Endothelial cell of umbilical vein (primary cell): ENCODE measurements at regions not wholly inside any gene's neighbourhood (a gene's known extent, or its start where the extent isn't known, plus 50 kb on each side); places are given as distances from the start of the nearest gene placed in this dataset.

ENCODE experiments used
- BruUV-seq: library from RNA; stranded (reverse); fragments of 400-500 nt; replicated peaks from 2 replicates; lab custom pipeline; 2021; lab: Mats Ljungman, UMichigan
- CTCF ChIA-PET: fragments of 300-600, 350-600 bp; sonication (Branson Sonifier 250); formaldehyde crosslinking; loops from one replicate; lab custom pipeline; 2021; ENCODE audit warnings: antibody characterized with exemption, inconsistent platforms; lab: Charles Lee
- POLR2A ChIA-PET: fragments of 300-600, 350-600 bp; sonication (Branson Sonifier 250); formaldehyde crosslinking; loops from one replicate; lab custom pipeline; 2021; ENCODE audit warnings: antibody characterized with exemption, inconsistent platforms; lab: Charles Lee
- DNase-seq: peaks from one replicate; pipeline ENCODE4 v3.0.0-alpha.2; 2011; ENCODE audit warnings: low read depth, low spot score
- FAIRE-seq: peaks from 2 replicates; lab custom pipeline; 2011; peaks lifted over from hg19 to GRCh38; lab: Jason Lieb, UNC
- H2AFZ ChIP-seq: 2 replicates; pipeline ENCODE4 v1.6.0; 2012; ENCODE audit warnings: low read depth, low read length, control low read depth, inconsistent platforms
- H3K27ac ChIP-seq: 2 replicates; pipeline ENCODE4 v1.5.1; 2011; ENCODE audit warnings: low read depth, mild to moderate bottlenecking, control low read depth, low read length, moderate library complexity; ENCODE audit not compliant: insufficient read depth
- H3K27me3 ChIP-seq, 2 experiments: 2 replicates each; pipeline versions ENCODE4 v1.6.0 to v1.6.1; 2011; ENCODE audit warnings: low read length in 2 of 2, mixed read lengths in 1 of 2; ENCODE audit not compliant: control insufficient read depth in 2 of 2, insufficient read depth in 2 of 2
- H3K36me3 ChIP-seq, 2 experiments: 2 replicates in 1 of 2; 3 replicates in 1 of 2; pipeline ENCODE4 v1.5.1; 2011; ENCODE audit warnings: low read length in 2 of 2, mild to moderate bottlenecking in 1 of 2, moderate library complexity in 1 of 2; ENCODE audit not compliant: control insufficient read depth in 2 of 2, insufficient read depth in 2 of 2; ENCODE audit errors: extremely low read depth in 1 of 2
- H3K4me1 ChIP-seq: 3 replicates; pipeline ENCODE4 v1.5.1; 2011; ENCODE audit warnings: mild to moderate bottlenecking, low read length; ENCODE audit not compliant: control insufficient read depth, insufficient read depth; ENCODE audit errors: extremely low read depth
- H3K4me2 ChIP-seq: 2 replicates; pipeline ENCODE4 v1.6.1; 2011; ENCODE audit warnings: low read length, control low read depth, mixed read lengths; ENCODE audit not compliant: insufficient read depth
- H3K4me3 ChIP-seq, 3 experiments: fragments of 200-600 bp in 1 of 3; sonication (generic), shearing (Covaris generic) in 1 of 3; replicated peaks in 1 of 3; 2 replicates each; pipeline ENCODE4 v1.5.1; 2011 to 2016; ENCODE audit warnings: control low read depth in 3 of 3, low read length in 3 of 3, mild to moderate bottlenecking in 2 of 3, inconsistent platforms in 1 of 3, low read depth in 1 of 3, moderate library complexity in 1 of 3; ENCODE audit not compliant: insufficient read depth in 1 of 3
- H3K79me2 ChIP-seq: 2 replicates; pipeline ENCODE4 v1.6.0; 2012; ENCODE audit warnings: low read length, inconsistent platforms; ENCODE audit not compliant: control insufficient read depth, insufficient read depth
- H3K9ac ChIP-seq: replicated peaks from 2 replicates; pipeline ENCODE3; 2011; ENCODE audit warnings: low read length, control low read depth; ENCODE audit not compliant: insufficient read depth; ENCODE audit errors: extremely low read depth
- H3K9me1 ChIP-seq: replicated peaks from 3 replicates; pipeline ENCODE4 v1.6.0; 2011; ENCODE audit warnings: mild to moderate bottlenecking, low read length; ENCODE audit not compliant: control insufficient read depth, insufficient read depth; ENCODE audit errors: extremely low read depth
- H3K9me3 ChIP-seq: replicated peaks from 2 replicates; pipeline ENCODE4 v1.5.1; 2012; ENCODE audit warnings: low read length, inconsistent platforms; ENCODE audit not compliant: control insufficient read depth, insufficient read depth
- H4K20me1 ChIP-seq: replicated peaks from 2 replicates; pipeline ENCODE3; 2011; ENCODE audit warnings: mild to moderate bottlenecking, low read length; ENCODE audit not compliant: control insufficient read depth, insufficient read depth; ENCODE audit errors: extremely low read depth
- CTCF ChIP-seq, 2 donors: IDR thresholded peaks; 1 replicate in 1 of 2; 2 replicates in 1 of 2; pipeline ENCODE4 v1.5.1; 2011; ENCODE audit warnings: low read length in 2 of 2, mild to moderate bottlenecking in 2 of 2, moderate library complexity in 2 of 2, control low read depth in 1 of 2, inconsistent platforms in 1 of 2, low read depth in 1 of 2; ENCODE audit not compliant: insufficient read depth in 1 of 2; ENCODE audit errors: extremely low read depth in 1 of 2
- EZH2 ChIP-seq: IDR thresholded peaks from 2 replicates; pipeline ENCODE4 v1.6.1; 2012; ENCODE audit warnings: borderline replicate concordance, low read depth, mild to moderate bottlenecking, moderate library complexity, low read length, inconsistent platforms; ENCODE audit not compliant: severe bottlenecking
- FOS ChIP-seq: IDR thresholded peaks from 2 replicates; pipeline ENCODE4 v1.6.1; 2011; ENCODE audit warnings: mild to moderate bottlenecking, low read length, moderate library complexity, borderline replicate concordance; ENCODE audit not compliant: insufficient read depth
- GATA2 ChIP-seq: IDR thresholded peaks from 2 replicates; pipeline ENCODE4 v1.7.0; 2011; ENCODE audit warnings: low read depth, mild to moderate bottlenecking, moderate library complexity, mixed read lengths, low read length; ENCODE audit not compliant: insufficient read length, insufficient read depth
- MAX ChIP-seq: IDR thresholded peaks from 2 replicates; pipeline ENCODE4 v1.6.1; 2011; ENCODE audit not compliant: insufficient read depth, insufficient read length
- POLR2A ChIP-seq: IDR thresholded peaks from 2 replicates; pipeline ENCODE4 v1.6.1; 2012; ENCODE audit warnings: low read depth, mild to moderate bottlenecking, control low read depth, low read length
- POLR2AphosphoS5 ChIP-seq: IDR thresholded peaks from 2 replicates; pipeline ENCODE4 v1.6.1; 2012; ENCODE audit warnings: low read depth, mild to moderate bottlenecking, control low read depth, low read length, moderate library complexity; ENCODE audit not compliant: insufficient read depth
- dilution Hi-C: fragments of 300-500 bp; cut with MboI; formaldehyde crosslinking; loops from one replicate; pipeline ENCODE4 v1.15.0; 2019; ENCODE audit warnings: low sequenced_read_pairs; ENCODE audit not compliant: extremely low pct_ligation_motif_present
- intact Hi-C: fragments of 100-400 bp; cut with micrococcal nuclease; formaldehyde crosslinking; loops from one replicate; pipeline ENCODE4 v1.10.0; 2022

DNA sequence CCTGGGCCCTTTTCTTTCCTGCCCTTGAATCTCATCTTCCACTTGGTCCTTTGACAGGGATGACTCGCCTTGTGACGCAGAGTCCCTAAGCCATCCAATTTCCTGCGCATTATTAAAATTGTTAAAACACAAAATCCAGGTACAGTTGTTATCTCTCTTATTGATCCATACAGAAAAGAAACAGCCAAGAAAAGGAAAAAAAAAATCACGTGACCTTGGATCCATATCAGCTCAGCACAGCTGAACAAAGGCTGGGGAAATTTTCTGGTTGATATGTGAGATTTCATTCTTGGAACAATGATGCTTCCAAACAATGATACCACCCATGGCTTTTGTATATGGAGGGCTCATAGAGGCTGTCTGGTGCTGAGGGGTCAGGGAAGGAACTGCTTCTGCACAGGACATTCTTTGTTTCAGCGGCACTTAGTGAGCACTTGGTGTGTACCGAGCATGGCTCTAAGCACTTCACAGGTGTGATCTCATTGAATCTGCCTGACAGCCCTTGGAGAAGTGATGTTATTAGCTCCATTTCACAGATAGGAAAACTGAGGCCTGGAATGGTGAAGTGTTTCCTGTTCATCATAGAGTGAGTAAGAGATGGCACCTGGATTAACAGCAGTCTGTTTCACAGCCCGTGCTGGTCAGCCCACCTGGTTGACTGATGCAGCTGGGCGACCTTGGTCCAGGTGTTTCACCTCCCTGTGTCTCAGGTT, 155.0 kb upstream of the SULF2 start:
- Histone ChIP-seq H2AFZ (no peak overlapping the region), H3K4me1 (no peaks in the 10 kb centered on the region), H3K9me1 (no peaks in the 10 kb centered on the region), H3K27me3 (peaks cover 0 to 7% of the 10 kb centered on the region in 2 experiments), H3K4me3 (no peak overlapping the region), H3K4me2 (no peak overlapping the region), H3K36me3 (no peaks in the 10 kb centered on the region), H3K9ac (no peak overlapping the region), H3K79me2 (no peaks in the 10 kb centered on the region), H3K27ac (no peak overlapping the region), H3K9me3 (no peaks in the 10 kb centered on the region), H4K20me1 (no peaks in the 10 kb centered on the region)
- intact Hi-C loops (no loop called here), dilution Hi-C loops (no loop called here)
- TF ChIP-seq POLR2AphosphoS5 (no peak), GATA2 (no peak), EZH2 (no peak), POLR2A (no peak), CTCF (IDR thresholded peaks at IDR 0.05; ENCODE audit: extremely low read depth in 1 of 2, insufficient read depth in 1 of 2, low read depth in 1 of 2, low read length in 2 of 2) (no peak), FOS (no peak), MAX (no peak)
- DNase-seq (no peak), FAIRE-seq (no peak)
- BruUV-seq = no TSS peak
- POLR2A ChIA-PET = no interaction called here
- CTCF ChIA-PET = no interaction called here
